SK-N-MC (cell line): ENCODE measurements at regions not wholly inside any gene's neighbourhood (a gene's known extent, or its start where the extent isn't known, plus 50 kb on each side); places are given as distances from the start of the nearest gene placed in this dataset.

Source experiments
- EZH2 ChIP-seq: fragments of 200-600 bp; sonication (generic); IDR thresholded peaks from one replicate; pipeline ENCODE4 v1.6.1; 2017; ENCODE audit warnings: antibody characterized with exemption
- POLR2AphosphoS5 ChIP-seq: IDR thresholded peaks from 2 replicates; pipeline ENCODE4 v1.6.1; 2012; ENCODE audit warnings: mild to moderate bottlenecking, low read depth, low read length, borderline replicate concordance

DNA sequence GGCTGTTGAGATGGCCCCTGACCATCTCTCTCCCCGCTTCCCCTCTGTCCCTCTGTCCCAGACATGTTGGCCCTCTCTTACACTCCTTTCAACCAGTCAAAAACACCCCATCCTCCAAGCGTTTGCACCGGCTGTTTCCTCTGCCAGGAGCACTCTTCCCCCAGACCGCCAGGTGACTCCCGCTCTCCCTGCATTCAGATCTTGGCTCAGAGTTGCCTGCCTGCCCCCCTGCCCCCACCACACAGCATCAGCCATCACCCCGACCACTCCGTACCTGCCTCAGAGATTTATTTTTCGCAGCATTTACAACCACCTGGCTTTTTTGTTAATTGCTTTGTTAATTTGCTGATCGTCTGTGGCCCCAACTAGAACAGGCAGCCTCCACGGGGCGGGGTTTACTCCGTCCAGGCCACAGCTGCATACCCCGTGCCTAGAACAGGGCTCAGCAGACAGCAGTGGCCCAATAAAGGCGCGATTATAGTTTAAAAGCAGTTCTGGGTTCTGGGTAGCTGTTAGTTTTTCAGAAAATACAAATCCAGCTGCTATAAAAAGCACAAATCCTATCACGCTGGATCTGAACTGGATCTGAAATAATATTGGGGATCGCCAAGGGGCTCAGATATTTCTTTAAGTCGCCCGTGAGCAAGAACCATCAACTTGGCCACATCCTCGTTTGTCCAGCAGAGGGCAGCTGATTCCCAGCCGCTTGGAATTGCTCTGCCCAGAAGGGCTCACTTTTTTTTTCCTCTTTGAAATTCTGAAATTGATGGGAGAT is 173.6 kb downstream of the IRF8 start:
- TF ChIP-seq EZH2 = no peak
- TF ChIP-seq POLR2AphosphoS5 = no peak
